ENCODE measurements at regions not wholly inside any gene's neighbourhood (a gene's known extent, or its start where the extent isn't known, plus 50 kb on each side); places are given as distances from the start of the nearest gene placed in this dataset.
"Not testable (repeated sequence)": the region's sequence is repeated elsewhere in the genome, so short reads cannot be mapped to it uniquely, and the experiment has no call there.

- not testable (repeated sequence) for TF ChIP-seq CTCF (IDR thresholded peaks at IDR 0.05); ZFX (IDR thresholded peaks at IDR 0.05; ENCODE audit: borderline replicate concordance)
Measured at GRCh38 chr9:42269171-42269570, 85.7 kb downstream of the SPATA31A6 start.

Data from 22Rv1 (cell line).